ENCODE measurements at regions not wholly inside any gene's neighbourhood (a gene's known extent, or its start where the extent isn't known, plus 50 kb on each side); places are given as distances from the start of the nearest gene placed in this dataset.

DNA sequence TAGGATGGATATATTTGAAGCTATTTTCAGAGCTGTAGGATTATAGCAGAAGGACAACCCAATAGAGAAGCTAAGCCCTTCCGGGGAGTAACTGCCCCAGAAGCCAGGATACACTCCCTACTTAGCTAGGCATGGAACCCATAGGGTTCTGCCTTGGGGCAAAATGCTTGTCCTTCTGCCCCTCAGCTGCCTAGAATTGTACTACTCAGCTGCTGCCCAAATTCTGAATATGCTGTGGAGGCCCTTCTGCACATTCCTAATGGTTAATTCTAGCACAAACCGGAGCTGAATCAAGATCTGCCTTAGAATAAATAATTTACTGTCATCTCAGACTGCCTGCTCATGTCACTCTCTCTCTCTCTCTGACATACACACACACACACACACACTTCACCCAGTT, 297.7 kb upstream of the VCX3A start:
- peaks cover 12% of the 10 kb centered on the region for H3K9me3 Mint-ChIP-seq (ENCODE audit: unreplicated experiment)
- Histone ChIP-seq H3K4me1 (no peaks in the 10 kb centered on the region), H3K36me3 (ENCODE audit: control insufficient read depth, insufficient read depth, low read length) (no peaks in the 10 kb centered on the region), H3K9me3 (no peaks in the 10 kb centered on the region), H3K4me3 (ENCODE audit: low read depth, low read length) (no peak overlapping the region), H3K27me3 (replicated peaks; ENCODE audit: control insufficient read depth, insufficient read depth, low read length) (no peaks in the 10 kb centered on the region)
- ChIA-PET POLR2A (no interaction called here), CTCF (no interaction called here)
- TF ChIP-seq, protein P1, sequence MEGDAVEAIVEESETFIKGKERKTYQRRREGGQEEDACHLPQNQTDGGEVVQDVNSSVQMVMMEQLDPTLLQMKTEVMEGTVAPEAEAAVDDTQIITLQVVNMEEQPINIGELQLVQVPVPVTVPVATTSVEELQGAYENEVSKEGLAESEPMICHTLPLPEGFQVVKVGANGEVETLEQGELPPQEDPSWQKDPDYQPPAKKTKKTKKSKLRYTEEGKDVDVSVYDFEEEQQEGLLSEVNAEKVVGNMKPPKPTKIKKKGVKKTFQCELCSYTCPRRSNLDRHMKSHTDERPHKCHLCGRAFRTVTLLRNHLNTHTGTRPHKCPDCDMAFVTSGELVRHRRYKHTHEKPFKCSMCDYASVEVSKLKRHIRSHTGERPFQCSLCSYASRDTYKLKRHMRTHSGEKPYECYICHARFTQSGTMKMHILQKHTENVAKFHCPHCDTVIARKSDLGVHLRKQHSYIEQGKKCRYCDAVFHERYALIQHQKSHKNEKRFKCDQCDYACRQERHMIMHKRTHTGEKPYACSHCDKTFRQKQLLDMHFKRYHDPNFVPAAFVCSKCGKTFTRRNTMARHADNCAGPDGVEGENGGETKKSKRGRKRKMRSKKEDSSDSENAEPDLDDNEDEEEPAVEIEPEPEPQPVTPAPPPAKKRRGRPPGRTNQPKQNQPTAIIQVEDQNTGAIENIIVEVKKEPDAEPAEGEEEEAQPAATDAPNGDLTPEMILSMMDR (IDR thresholded peaks at IDR 0.05; ENCODE audit: insufficient read depth in 1 of 2, low read depth in 1 of 2, low read length in 1 of 2, severe bottlenecking in 1 of 2, unreplicated experiment in 1 of 2) = no peak
- no peaks in the 10 kb centered on the region for H3K4me1 Mint-ChIP-seq (ENCODE audit: low read depth, unreplicated experiment)
- no peaks in the 10 kb centered on the region for H3K36me3 Mint-ChIP-seq (ENCODE audit: insufficient read depth, unreplicated experiment)
- H3K4me3 Mint-ChIP-seq (ENCODE audit: unreplicated experiment) = no peak overlapping the region
- intact Hi-C loops (cut with micrococcal nuclease; ENCODE audit: unreplicated experiment) = no loop called here
- H3K27me3 Mint-ChIP-seq (ENCODE audit: insufficient read depth, unreplicated experiment) = no peaks in the 10 kb centered on the region
- no peak for DNase-seq
- BruUV-seq (replicated peaks) = no TSS peak
- H3K27ac Mint-ChIP-seq (ENCODE audit: unreplicated experiment) = no peak overlapping the region

DNA sequence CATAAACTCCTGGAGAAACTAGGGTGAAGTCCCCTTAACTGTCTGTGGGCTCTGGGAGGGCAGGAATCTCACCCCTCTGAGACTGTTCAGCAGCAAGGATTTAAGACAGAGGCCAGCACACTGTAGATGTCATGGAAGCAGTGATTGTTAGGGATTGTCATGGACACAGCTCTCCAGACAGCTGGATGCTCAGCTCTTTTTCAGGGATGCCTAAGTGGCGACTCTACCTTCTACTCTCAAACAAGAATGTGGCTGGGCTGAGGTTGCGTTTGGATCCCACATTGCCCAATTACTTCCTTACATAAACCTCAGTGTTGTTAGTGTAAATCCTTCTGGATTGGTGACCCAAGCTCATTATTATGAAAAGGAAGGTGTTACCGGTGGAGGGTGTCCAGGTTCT, 291.9 kb upstream of the VCX3A start:
- no peak for DNase-seq
- Histone ChIP-seq H3K36me3 (ENCODE audit: control insufficient read depth, insufficient read depth, low read length) (no peaks in the 10 kb centered on the region), H3K4me1 (no peaks in the 10 kb centered on the region), H3K4me3 (ENCODE audit: low read depth, low read length) (no peak overlapping the region), H3K9me3 (no peaks in the 10 kb centered on the region), H3K27me3 (replicated peaks; ENCODE audit: control insufficient read depth, insufficient read depth, low read length) (no peaks in the 10 kb centered on the region)
- Mint-ChIP-seq H3K4me1 (ENCODE audit: low read depth, unreplicated experiment) (no peaks in the 10 kb centered on the region), H3K36me3 (ENCODE audit: insufficient read depth, unreplicated experiment) (no peaks in the 10 kb centered on the region), H3K9me3 (ENCODE audit: unreplicated experiment) (no peaks in the 10 kb centered on the region), H3K27me3 (ENCODE audit: insufficient read depth, unreplicated experiment) (no peaks in the 10 kb centered on the region), H3K27ac (ENCODE audit: unreplicated experiment) (no peak overlapping the region), H3K4me3 (ENCODE audit: unreplicated experiment) (no peak overlapping the region)
- intact Hi-C loops (cut with micrococcal nuclease; ENCODE audit: unreplicated experiment) = no loop called here
- TF ChIP-seq, protein P1 (IDR thresholded peaks at IDR 0.05; ENCODE audit: insufficient read depth in 1 of 2, low read depth in 1 of 2, low read length in 1 of 2, severe bottlenecking in 1 of 2, unreplicated experiment in 1 of 2) = no peak
- CTCF ChIA-PET = no interaction called here
- POLR2A ChIA-PET = no interaction called here
- BruUV-seq (replicated peaks) = no TSS peak

DNA sequence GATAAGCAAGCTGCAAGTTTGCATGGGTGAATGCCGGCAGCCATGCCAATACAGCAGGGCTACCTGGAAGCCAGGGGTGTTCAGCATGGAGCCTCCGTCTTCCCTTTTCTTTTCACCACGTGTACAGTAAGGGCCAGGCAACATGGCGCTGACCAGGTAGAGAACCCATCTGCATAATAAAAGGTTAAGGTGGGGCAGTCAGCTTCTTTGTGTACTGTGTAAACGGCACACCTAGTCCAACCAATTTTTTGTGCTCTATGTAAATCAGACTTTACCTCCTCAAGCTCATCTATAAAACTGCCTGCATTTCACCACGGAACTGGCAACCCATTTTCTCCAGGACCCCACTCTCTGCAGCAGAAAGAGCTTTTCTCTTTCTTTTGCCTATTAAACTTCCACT, 286.8 kb upstream of the VCX3A start:
- Mint-ChIP-seq H3K9me3 (ENCODE audit: unreplicated experiment) (no peaks in the 10 kb centered on the region), H3K27me3 (ENCODE audit: insufficient read depth, unreplicated experiment) (no peaks in the 10 kb centered on the region), H3K4me3 (ENCODE audit: unreplicated experiment) (no peak overlapping the region), H3K27ac (ENCODE audit: unreplicated experiment) (no peak overlapping the region), H3K4me1 (ENCODE audit: low read depth, unreplicated experiment) (no peaks in the 10 kb centered on the region), H3K36me3 (ENCODE audit: insufficient read depth, unreplicated experiment) (no peaks in the 10 kb centered on the region)
- DNase-seq = no peak
- Histone ChIP-seq H3K9me3 (no peaks in the 10 kb centered on the region), H3K4me3 (ENCODE audit: low read depth, low read length) (no peak overlapping the region), H3K27me3 (replicated peaks; ENCODE audit: control insufficient read depth, insufficient read depth, low read length) (no peaks in the 10 kb centered on the region), H3K36me3 (ENCODE audit: control insufficient read depth, insufficient read depth, low read length) (no peaks in the 10 kb centered on the region), H3K4me1 (no peaks in the 10 kb centered on the region)
- intact Hi-C loops (cut with micrococcal nuclease; ENCODE audit: unreplicated experiment) = no loop called here
- ChIA-PET CTCF (no interaction called here), POLR2A (no interaction called here)
- no TSS peak for BruUV-seq (replicated peaks)
- TF ChIP-seq, protein P1 (IDR thresholded peaks at IDR 0.05; ENCODE audit: insufficient read depth in 1 of 2, low read depth in 1 of 2, low read length in 1 of 2, severe bottlenecking in 1 of 2, unreplicated experiment in 1 of 2) = no peak

Data from Caco-2 (cell line).